GM19324 (cell line): ENCODE measurements at regions not wholly inside any gene's neighbourhood (a gene's known extent, or its start where the extent isn't known, plus 50 kb on each side); places are given as distances from the start of the nearest gene placed in this dataset.
"Not testable (repeated sequence)": the region's sequence is repeated elsewhere in the genome, so short reads cannot be mapped to it uniquely, and the experiment has no call there.

Experiments
- ATAC-seq: cut with Tn5 transposase; IDR thresholded peaks from one replicate; pipeline ENCODE4 v1.9.1; 2021; ENCODE audit warnings: mild to moderate bottlenecking, moderate library complexity; ENCODE audit not compliant: unreplicated experiment, low FRiP score

DNA sequence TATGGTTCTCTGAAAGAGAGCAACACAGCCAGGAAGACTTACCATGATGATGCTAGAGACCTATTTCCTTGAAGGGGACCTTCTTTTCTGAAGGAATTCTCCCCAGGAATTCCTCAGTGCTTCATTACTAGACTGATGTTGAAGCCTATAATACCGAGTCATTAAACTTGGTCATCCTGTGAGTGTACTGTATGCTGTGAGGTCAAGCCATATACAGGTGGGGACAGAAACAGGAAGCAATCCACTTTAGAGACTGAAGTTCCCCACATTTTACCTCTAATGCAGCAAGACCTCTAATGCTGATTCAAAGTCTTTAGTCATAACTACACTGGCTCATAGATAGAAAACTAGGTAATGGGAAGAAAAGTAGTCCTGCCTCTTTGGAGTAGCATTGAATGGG is 77.1 kb upstream of the RASEF start:
- ATAC-seq, result no peak

GRCh38 chr9:83138422-83139135 is 75.6 kb upstream of the RASEF start:
- ATAC-seq, result no peak

GRCh38 chr9:83133316-83133715 is 70.4 kb upstream of the RASEF start:
- ATAC-seq, result no peak

DNA sequence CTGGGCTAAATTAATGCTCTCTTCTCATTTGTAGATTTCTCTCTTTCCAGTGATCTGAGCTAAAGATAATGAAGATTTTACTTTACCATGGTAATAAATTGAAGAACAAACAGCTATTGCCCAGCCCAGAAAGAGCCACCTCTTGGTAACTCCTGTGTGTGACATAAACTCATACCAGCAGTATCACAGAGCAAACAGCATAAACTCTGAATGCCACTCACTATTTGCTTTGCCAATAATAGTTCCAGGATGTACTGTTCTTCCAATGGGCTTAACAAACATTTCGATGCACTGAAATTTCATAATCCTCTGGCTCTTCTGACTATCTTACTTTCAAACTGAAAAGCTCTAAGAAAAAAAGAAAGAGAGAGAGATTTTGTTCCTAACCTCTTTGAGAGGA is 69.8 kb upstream of the RASEF start:
- ATAC-seq, result no peak

- ATAC-seq, result no peak
These were observed 67.6 kb upstream of the RASEF start for GRCh38 chr9:83130541-83130940.

- ATAC-seq, result no peak
These were observed 62.7 kb upstream of the RASEF start for GRCh38 chr9:83125671-83126070.

DNA sequence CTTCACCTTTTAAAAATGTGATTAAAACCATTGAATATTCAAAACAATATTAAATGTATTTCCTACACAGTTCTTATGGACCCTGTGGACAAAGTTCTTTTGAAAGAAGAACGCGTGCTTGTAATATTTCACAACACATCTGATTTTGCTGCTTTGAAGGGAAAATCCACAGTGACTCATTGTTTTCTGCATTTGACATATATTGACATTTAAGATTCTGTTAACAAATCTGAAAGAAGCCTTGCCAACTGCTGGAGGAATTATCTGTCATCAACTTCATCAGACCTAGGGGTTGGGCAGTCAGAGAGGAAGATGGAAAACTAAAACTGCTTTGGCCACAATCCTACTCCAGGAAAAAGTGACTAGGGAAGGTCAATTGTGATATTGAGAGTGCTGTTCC is 56.9 kb upstream of the RASEF start:
- no peak for ATAC-seq

DNA sequence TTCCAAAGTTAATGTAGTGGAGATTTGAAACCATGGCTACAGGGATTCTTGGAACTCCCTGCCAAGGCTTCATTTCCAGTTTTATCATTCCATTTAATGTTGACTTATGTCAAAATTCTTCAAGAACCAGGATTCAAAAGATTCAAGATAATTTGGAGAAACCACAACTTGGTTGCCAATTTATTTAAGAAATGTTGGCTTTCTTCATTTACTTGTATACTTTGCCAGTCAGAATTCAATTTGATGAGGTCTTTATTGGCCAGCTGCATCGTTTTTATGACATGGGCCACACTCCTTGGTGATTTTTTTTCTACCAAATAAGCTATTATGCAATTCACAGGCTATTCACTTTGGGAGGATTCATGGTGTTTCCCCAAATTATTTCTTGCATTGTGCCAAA is 53.1 kb upstream of the RASEF start:
- ATAC-seq, result no peak

DNA sequence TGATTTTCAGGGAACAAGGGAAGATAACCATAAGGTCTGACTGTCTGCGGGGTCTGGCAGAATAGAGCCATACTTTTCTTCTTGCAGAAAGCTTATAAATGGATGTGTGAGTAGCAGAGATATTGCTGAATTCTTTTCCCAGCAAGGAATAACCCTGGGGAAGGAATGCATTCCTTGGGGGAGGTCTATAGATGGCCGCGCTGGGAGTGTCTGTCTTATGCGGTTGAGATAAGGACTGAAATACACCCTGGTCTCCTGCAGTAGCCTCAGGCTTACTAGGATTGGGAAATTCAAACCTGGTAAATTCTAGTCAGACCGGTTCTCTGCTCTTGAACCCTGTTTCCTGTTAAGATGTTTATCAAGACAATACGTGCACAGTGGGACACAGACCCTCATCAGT is 50.5 kb upstream of the RASEF start:
- not testable (repeated sequence) for ATAC-seq
